Stomach (tissue), 4 donors: ENCODE measurements at regions not wholly inside any gene's neighbourhood (a gene's known extent, or its start where the extent isn't known, plus 50 kb on each side); places are given as distances from the start of the nearest gene placed in this dataset.

Experiments
- EP300 ChIP-seq: sonication (generic); formaldehyde crosslinking; IDR thresholded peaks from one replicate; pipeline ENCODE4 v1.6.1; 2017; ENCODE audit warnings: antibody characterized with exemption
- TF ChIP-seq, protein P1 (sequence below), 7 experiments: fragments of 450-650 bp in 4 of 7; fragments of 200-600 bp in 3 of 7; sonication (generic) in 3 of 7; IDR thresholded peaks; one replicate each; pipeline ENCODE4 v1.5.1; 2016 to 2019; ENCODE audit warnings: antibody characterized with exemption in 7 of 7, control low read depth in 2 of 7, mild to moderate bottlenecking in 1 of 7

DNA sequence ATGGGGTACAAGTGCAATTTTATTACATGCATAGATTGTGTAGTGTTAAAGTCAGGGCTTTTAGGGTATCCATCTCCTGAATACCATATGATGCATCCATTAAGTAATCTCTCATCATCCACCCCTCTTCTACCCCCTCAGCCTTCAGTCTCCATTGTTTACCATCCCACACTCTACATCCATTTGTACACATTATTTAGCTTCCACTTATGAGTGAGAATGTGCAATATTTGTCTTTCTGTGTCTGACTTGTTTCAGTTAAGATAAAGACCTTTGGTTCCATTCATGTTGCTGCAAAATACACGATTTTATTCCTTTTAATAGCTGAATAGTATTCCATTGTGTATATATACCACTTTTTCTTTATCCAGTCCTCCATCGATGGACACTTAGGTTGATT lies 222.5 kb upstream of the USP24 start:
- TF ChIP-seq EP300 = no peak
- TF ChIP-seq, protein P1, sequence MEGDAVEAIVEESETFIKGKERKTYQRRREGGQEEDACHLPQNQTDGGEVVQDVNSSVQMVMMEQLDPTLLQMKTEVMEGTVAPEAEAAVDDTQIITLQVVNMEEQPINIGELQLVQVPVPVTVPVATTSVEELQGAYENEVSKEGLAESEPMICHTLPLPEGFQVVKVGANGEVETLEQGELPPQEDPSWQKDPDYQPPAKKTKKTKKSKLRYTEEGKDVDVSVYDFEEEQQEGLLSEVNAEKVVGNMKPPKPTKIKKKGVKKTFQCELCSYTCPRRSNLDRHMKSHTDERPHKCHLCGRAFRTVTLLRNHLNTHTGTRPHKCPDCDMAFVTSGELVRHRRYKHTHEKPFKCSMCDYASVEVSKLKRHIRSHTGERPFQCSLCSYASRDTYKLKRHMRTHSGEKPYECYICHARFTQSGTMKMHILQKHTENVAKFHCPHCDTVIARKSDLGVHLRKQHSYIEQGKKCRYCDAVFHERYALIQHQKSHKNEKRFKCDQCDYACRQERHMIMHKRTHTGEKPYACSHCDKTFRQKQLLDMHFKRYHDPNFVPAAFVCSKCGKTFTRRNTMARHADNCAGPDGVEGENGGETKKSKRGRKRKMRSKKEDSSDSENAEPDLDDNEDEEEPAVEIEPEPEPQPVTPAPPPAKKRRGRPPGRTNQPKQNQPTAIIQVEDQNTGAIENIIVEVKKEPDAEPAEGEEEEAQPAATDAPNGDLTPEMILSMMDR (IDR thresholded peaks at IDR 0.05) = no peak
